A549 (cell line): ENCODE measurements at regions not wholly inside any gene's neighbourhood (a gene's known extent, or its start where the extent isn't known, plus 50 kb on each side); places are given as distances from the start of the nearest gene placed in this dataset.
"Not testable (repeated sequence)": the region's sequence is repeated elsewhere in the genome, so short reads cannot be mapped to it uniquely, and the experiment has no call there.

Experiments used
- ATAC-seq, 2 experiments: fragments of 200-7000 bp in 1 of 2; fragments of >200 bp in 1 of 2; cut with Nextera tagmentation in 1 of 2; cut with Tn5 transposase in 1 of 2; 3 replicates each; pipeline versions ENCODE4 v1.8.0 to v1.9.1; 2018 to 2020; ENCODE audit warnings: mild to moderate bottlenecking in 1 of 2, moderate library complexity in 1 of 2
- CTCF ChIA-PET: fragments of 300-600 bp; sonication (Branson Sonifier 250); formaldehyde crosslinking; extraction: SDS; loops from one replicate; lab custom pipeline; 2021; ENCODE audit warnings: antibody characterized with exemption, inconsistent platforms; lab: Yijun Ruan, JAX
- POLR2A ChIA-PET: fragments of 350-600 bp; formaldehyde crosslinking; extraction: SDS; loops from one replicate; lab custom pipeline; 2021; ENCODE audit warnings: antibody characterized with exemption, inconsistent platforms; lab: Yijun Ruan, JAX
- DNase-seq, 2 experiments: peaks; one replicate each; pipeline versions ENCODE4 v3.0.0 to v3.0.0-alpha.2; 2011 to 2016; ENCODE audit warnings: low read depth in 1 of 2, low spot score in 1 of 2
- FAIRE-seq: peaks from 2 replicates; lab custom pipeline; 2011; peaks lifted over from hg19 to GRCh38; lab: Jason Lieb, UNC
- H3K27ac ChIP-seq, 2 experiments: fragments of >200 bp; sonication (Bioruptor Twin); formaldehyde crosslinking; 3 replicates each; pipeline ENCODE4 v1.5.1; 2016 to 2017
- H3K4me1 ChIP-seq: fragments of >200 bp; sonication (Bioruptor Twin); formaldehyde crosslinking; 3 replicates; pipeline ENCODE4 v1.6.1; 2016
- H3K4me2 ChIP-seq: fragments of >200 bp; sonication (Bioruptor Twin); formaldehyde crosslinking; 3 replicates; pipeline ENCODE4 v1.6.1; 2016
- H3K4me3 ChIP-seq: fragments of >200 bp; sonication (Bioruptor Twin); formaldehyde crosslinking; 3 replicates; pipeline ENCODE4 v1.5.1; 2016
- H3K9me3 ChIP-seq: fragments of >200 bp; sonication (Bioruptor Twin); formaldehyde crosslinking; 3 replicates; pipeline ENCODE4 v1.6.1; 2016
- BCL3 ChIP-seq: fragments of >200 bp; sonication (Bioruptor Twin); formaldehyde crosslinking; IDR thresholded peaks from 3 replicates; pipeline ENCODE4 v1.6.1; 2016
- BHLHE40 ChIP-seq: IDR thresholded peaks from 2 replicates; pipeline ENCODE4 v1.6.1; 2012; ENCODE audit warnings: low read depth, low read length, inconsistent platforms
- CTCF ChIP-seq: fragments of >200 bp; sonication (Bioruptor Twin); formaldehyde crosslinking; IDR thresholded peaks from 3 replicates; pipeline ENCODE4 v1.5.1; 2016
- EHF ChIP-seq: fragments of 250-450 bp; sonication (Bioruptor Pico); IDR thresholded peaks from 2 replicates; pipeline ENCODE4 v1.5.0; 2020; ENCODE audit warnings: mild to moderate bottlenecking
- EP300 ChIP-seq, 2 experiments: fragments of >200 bp; sonication (Bioruptor Twin); formaldehyde crosslinking; IDR thresholded peaks; 2 replicates in 1 of 2; 3 replicates in 1 of 2; pipeline ENCODE4 v1.6.1; 2016 to 2017
- JUN ChIP-seq, 2 experiments: fragments of >200 bp; sonication (Bioruptor Twin); formaldehyde crosslinking; IDR thresholded peaks; 2 replicates in 1 of 2; 3 replicates in 1 of 2; pipeline ENCODE4 v1.6.1; 2016 to 2017
- JUNB ChIP-seq: fragments of >200 bp; sonication (Bioruptor Twin); formaldehyde crosslinking; IDR thresholded peaks from 2 replicates; pipeline ENCODE4 v1.6.1; 2016
- MAFK ChIP-seq: fragments of 450-650 bp; IDR thresholded peaks from 2 replicates; pipeline ENCODE4 v1.6.1; 2014; ENCODE audit not compliant: partially characterized antibody
- PHF8 ChIP-seq: fragments of 200-600 bp; sonication (generic); IDR thresholded peaks from 2 replicates; pipeline ENCODE4 v1.6.1; 2016; ENCODE audit warnings: low read depth, mild to moderate bottlenecking, antibody characterized with exemption, moderate library complexity, borderline replicate concordance
- POLR2AphosphoS2 ChIP-seq: conservative IDR thresholded peaks from 2 replicates; pipeline ENCODE4 v1.6.1; 2012; ENCODE audit warnings: low read length, improper control_type of control experiment, inconsistent platforms
- RAD21 ChIP-seq, 2 experiments: fragments of >200 bp in 1 of 2; sonication (Bioruptor Twin) in 1 of 2; formaldehyde crosslinking in 1 of 2; IDR thresholded peaks in 1 of 2; conservative IDR thresholded peaks in 1 of 2; 2 replicates in 1 of 2; 3 replicates in 1 of 2; pipeline ENCODE4 v1.6.1; 2012 to 2018; ENCODE audit warnings: inconsistent platforms in 1 of 2
- RCOR1 ChIP-seq: fragments of 150-350 bp; IDR thresholded peaks from 2 replicates; pipeline ENCODE4 v1.6.1; 2014; ENCODE audit warnings: antibody characterized with exemption, low read length, low read depth
- USF2 ChIP-seq: fragments of 450-650 bp; IDR thresholded peaks from 2 replicates; pipeline ENCODE4 v1.6.1; 2014; ENCODE audit warnings: antibody characterized with exemption
- ZNF302 ChIP-seq: fragments of 250-450 bp; sonication (Bioruptor Pico); IDR thresholded peaks from 2 replicates; pipeline ENCODE4 v1.9.0; 2021; ENCODE audit warnings: inconsistent platforms, mild to moderate bottlenecking, moderate library complexity
- WGBS: methylation state at CpG from one replicate; pipeline ENCODE4 v1.1.6; 2017; ENCODE audit errors: missing lambda C conversion rate; 5-methylcytosine and 5-hydroxymethylcytosine counted together

- ATAC-seq, result no peak
Measured at GRCh38 chr18:73520229-73520628, 627.4 kb downstream of the FBXO15 start.

GRCh38 chr18:73516056-73516455 is 631.6 kb downstream of the FBXO15 start:
- POLR2A ChIA-PET, H3K9me3 ChIP-seq, H3K4me2 ChIP-seq, CTCF ChIA-PET, H3K4me3 ChIP-seq, ATAC-seq, H3K4me1 ChIP-seq, FAIRE-seq, H3K27ac ChIP-seq, DNase-seq: not testable (repeated sequence)
- WGBS, result 31% methylated on average over 2 of the region's 2 CpGs

More at GRCh38 chr18:73520229-73520628, 627.4 kb downstream of the FBXO15 start:
- Histone ChIP-seq H3K4me3 (no peak overlapping the region), H3K9me3 (no peaks in the 10 kb centered on the region), H3K4me1 (no peaks in the 10 kb centered on the region), H3K4me2 (no peak overlapping the region), H3K27ac (no peak overlapping the region)
- FAIRE-seq, result no peak
- POLR2A ChIA-PET, result no interaction called here
- CTCF ChIA-PET, result no interaction called here
- 43% methylated on average over 5 of the region's 5 CpGs for WGBS
- DNase-seq, result peak in 1 of 2 experiments; percentile 4
- TF ChIP-seq EHF (CRISPR knock-in tag), result no peak
- 0 out of 5 replicates have a peak, but pooled peaks of 1 of the 2 experiments have one; percentile 15 for TF ChIP-seq RAD21 (conservative IDR thresholded peaks at IDR 0.05 in 1 of 2, IDR thresholded peaks at IDR 0.05 in 1 of 2)
- TF ChIP-seq CTCF, result no peak
- TF ChIP-seq MAFK, result no peak
- no peak for TF ChIP-seq BHLHE40
- TF ChIP-seq EP300 (IDR thresholded peaks at IDR 0.05), result no peak
- no peak for TF ChIP-seq JUN (IDR thresholded peaks at IDR 0.05)

GRCh38 chr18:73514449-73514848 is 633.2 kb downstream of the FBXO15 start:
- TF ChIP-seq RCOR1 (no peak), PHF8 (no peak), CTCF (no peak), ZNF302 (CRISPR knock-in tag) (no peak), BCL3 (no peak), POLR2AphosphoS2 (no peak), RAD21 (conservative IDR thresholded peaks at IDR 0.05 in 1 of 2, IDR thresholded peaks at IDR 0.05 in 1 of 2) (no peak), USF2 (no peak), JUNB (no peak)
- DNase-seq (no peak), FAIRE-seq (no peak), ATAC-seq (no peak)
- ChIA-PET POLR2A (no interaction called here), CTCF (no interaction called here)
- WGBS, result no CpG with 5 or more reads among the region's 1 CpG
- Histone ChIP-seq H3K4me3 (no peak overlapping the region), H3K27ac (no peak overlapping the region), H3K4me2 (no peak overlapping the region), H3K4me1 (no peaks in the 10 kb centered on the region), H3K9me3 (no peaks in the 10 kb centered on the region)
